HG03378 (cell line): ENCODE measurements at regions not wholly inside any gene's neighbourhood (a gene's known extent, or its start where the extent isn't known, plus 50 kb on each side); places are given as distances from the start of the nearest gene placed in this dataset.

Source experiments
- ATAC-seq: cut with Tn5 transposase; IDR thresholded peaks from one replicate; pipeline ENCODE4 v1.9.1; 2021; ENCODE audit warnings: mild to moderate bottlenecking, moderate library complexity; ENCODE audit not compliant: unreplicated experiment

GRCh38 chr18:41756141-41756540, 198.9 kb upstream of the PIK3C3 start:
- no peak for ATAC-seq

GRCh38 chr18:41754332-41754731, 200.7 kb upstream of the PIK3C3 start:
- no peak for ATAC-seq

- ATAC-seq = no peak
Measured at GRCh38 chr18:41753826-41754225, 201.2 kb upstream of the PIK3C3 start.

- no peak for ATAC-seq
Measured at GRCh38 chr18:41752826-41753225, 202.2 kb upstream of the PIK3C3 start.

GRCh38 chr18:41751652-41752051, 203.4 kb upstream of the PIK3C3 start:
- no peak for ATAC-seq

GRCh38 chr18:41751161-41751560, 203.9 kb upstream of the PIK3C3 start:
- ATAC-seq = no peak

GRCh38 chr18:41747723-41748242, 207.3 kb upstream of the PIK3C3 start:
- ATAC-seq = no peak

- ATAC-seq = peak; percentile 66
Measured at GRCh38 chr18:41745166-41746049, 209.6 kb upstream of the PIK3C3 start.

- ATAC-seq = no peak
Measured at GRCh38 chr18:41744421-41745030, 210.5 kb upstream of the PIK3C3 start.

- no peak for ATAC-seq
Measured at GRCh38 chr18:41737218-41737617, 217.8 kb upstream of the PIK3C3 start.

- no peak for ATAC-seq
Measured at GRCh38 chr18:41734917-41735316, 220.1 kb upstream of the PIK3C3 start.

- ATAC-seq = no peak
Measured at GRCh38 chr18:41732356-41732755, 222.7 kb upstream of the PIK3C3 start.

GRCh38 chr18:41731884-41732283, 223.2 kb upstream of the PIK3C3 start:
- ATAC-seq = no peak

GRCh38 chr18:41724195-41724594, 230.8 kb upstream of the PIK3C3 start:
- no peak for ATAC-seq

GRCh38 chr18:41721103-41721790, 233.8 kb upstream of the PIK3C3 start:
- no peak for ATAC-seq

- no peak for ATAC-seq
Measured at GRCh38 chr18:41720226-41720625, 234.8 kb upstream of the PIK3C3 start.

- ATAC-seq = no peak
Measured at GRCh38 chr18:41719808-41720207, 235.2 kb upstream of the PIK3C3 start.

GRCh38 chr18:41714872-41715271, 240.2 kb upstream of the PIK3C3 start:
- ATAC-seq = no peak

- ATAC-seq = no peak
Measured at GRCh38 chr18:41713969-41714825, 240.8 kb upstream of the PIK3C3 start.

GRCh38 chr18:41706301-41706700, 248.7 kb upstream of the PIK3C3 start:
- ATAC-seq = no peak
